ENCODE measurements at regions not wholly inside any gene's neighbourhood (a gene's known extent, or its start where the extent isn't known, plus 50 kb on each side); places are given as distances from the start of the nearest gene placed in this dataset.

DNA sequence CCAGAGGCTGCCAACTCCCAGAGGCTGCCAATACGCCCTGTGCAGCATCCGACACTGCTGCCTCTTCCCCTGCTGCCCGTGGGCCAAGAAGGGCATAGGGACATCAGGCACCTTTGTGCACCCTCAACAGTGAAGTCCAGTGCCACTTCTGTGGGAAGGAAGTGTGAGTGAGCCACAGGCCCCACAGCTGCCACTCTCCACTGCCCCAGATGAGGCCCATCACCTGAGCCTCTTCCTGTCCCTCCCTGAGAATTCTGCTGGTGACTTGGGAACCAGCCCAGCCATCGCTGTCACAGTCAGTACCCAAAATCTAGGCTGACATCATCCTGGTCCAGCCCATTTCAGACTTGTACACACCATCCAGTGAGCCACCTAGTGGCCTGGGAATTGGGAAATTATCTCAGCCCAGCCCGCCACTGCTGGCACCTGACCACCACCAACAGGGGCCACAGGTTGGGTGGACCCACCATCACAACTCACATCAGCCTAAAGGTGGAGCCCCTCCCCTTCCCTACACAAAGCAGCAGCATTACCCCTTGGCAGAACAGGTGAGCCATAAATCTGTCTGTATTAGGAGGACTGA is 733.9 kb upstream of the KLHL1 start:
- TF ChIP-seq POLR2A (IDR thresholded peaks at IDR 0.05; ENCODE audit: low read depth) (no peak), POLR2AphosphoS5 (IDR thresholded peaks at IDR 0.05) (no peak), EP300 (IDR thresholded peaks at IDR 0.05) (no peak)
- TF ChIP-seq, protein P1, sequence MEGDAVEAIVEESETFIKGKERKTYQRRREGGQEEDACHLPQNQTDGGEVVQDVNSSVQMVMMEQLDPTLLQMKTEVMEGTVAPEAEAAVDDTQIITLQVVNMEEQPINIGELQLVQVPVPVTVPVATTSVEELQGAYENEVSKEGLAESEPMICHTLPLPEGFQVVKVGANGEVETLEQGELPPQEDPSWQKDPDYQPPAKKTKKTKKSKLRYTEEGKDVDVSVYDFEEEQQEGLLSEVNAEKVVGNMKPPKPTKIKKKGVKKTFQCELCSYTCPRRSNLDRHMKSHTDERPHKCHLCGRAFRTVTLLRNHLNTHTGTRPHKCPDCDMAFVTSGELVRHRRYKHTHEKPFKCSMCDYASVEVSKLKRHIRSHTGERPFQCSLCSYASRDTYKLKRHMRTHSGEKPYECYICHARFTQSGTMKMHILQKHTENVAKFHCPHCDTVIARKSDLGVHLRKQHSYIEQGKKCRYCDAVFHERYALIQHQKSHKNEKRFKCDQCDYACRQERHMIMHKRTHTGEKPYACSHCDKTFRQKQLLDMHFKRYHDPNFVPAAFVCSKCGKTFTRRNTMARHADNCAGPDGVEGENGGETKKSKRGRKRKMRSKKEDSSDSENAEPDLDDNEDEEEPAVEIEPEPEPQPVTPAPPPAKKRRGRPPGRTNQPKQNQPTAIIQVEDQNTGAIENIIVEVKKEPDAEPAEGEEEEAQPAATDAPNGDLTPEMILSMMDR (IDR thresholded peaks at IDR 0.05), result no peak
- H3K27ac ChIP-seq (replicated peaks in 1 of 4), result no peak overlapping the region
- no peak overlapping the region for H3K4me3 ChIP-seq
- DNase-seq (ENCODE audit: extremely low spot score), result no peak
- WGBS, result 88% methylated on average over 5 of the region's 5 CpGs
- H3K9me3 ChIP-seq, result no peaks in the 10 kb centered on the region
- no peaks in the 10 kb centered on the region for H3K4me1 ChIP-seq
- intact Hi-C loops (cut with DNase I), result no loop called here
- no peaks in the 10 kb centered on the region for H3K36me3 ChIP-seq
- no peaks in the 10 kb centered on the region for H3K27me3 ChIP-seq

DNA sequence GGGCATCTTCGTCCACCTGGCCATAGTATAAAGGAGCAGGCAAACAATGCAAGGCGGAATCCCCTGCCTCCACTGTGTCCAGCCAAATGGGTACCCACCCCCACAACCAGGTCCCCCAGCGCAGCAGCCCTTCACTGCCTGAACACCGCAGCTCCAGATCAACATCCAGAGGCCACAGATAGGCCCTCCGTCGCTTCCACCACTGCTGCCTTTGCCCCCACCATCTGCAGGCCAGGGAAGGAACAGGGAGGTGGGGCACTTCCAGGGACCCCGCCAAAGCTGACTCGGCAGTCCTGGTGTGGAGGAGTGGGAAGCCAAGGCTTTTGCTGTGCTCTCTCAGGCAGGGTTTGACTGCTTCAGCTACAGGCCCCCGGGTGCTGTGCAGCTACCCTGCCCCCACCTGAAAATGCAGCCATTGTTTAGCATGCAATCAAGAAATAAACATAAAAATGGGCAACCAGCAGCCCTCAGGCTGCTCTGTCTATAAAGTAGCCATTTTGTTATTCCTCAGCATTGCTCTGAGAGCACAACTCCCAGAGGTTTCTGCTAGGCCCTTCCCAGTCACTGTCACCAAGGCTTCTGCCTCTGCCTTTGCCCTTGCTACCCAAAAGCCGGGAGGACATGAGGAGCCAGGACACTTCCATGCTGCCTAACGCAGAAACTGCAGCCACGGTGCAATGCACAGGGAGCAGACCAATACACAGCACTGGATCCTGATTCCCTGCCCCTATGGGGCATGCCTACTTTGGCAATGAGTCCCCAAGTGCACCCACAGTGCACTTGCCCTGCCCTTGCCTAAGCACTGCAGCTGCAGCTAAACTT is 733.2 kb upstream of the KLHL1 start:
- no peak overlapping the region for H3K27ac ChIP-seq (replicated peaks in 1 of 4)
- no peaks in the 10 kb centered on the region for H3K4me1 ChIP-seq
- intact Hi-C loops (cut with DNase I), result no loop called here
- H3K27me3 ChIP-seq, result no peaks in the 10 kb centered on the region
- no peak overlapping the region for H3K4me3 ChIP-seq
- 96% methylated on average over 10 of the region's 12 CpGs for WGBS
- TF ChIP-seq POLR2AphosphoS5 (IDR thresholded peaks at IDR 0.05) (no peak), EP300 (IDR thresholded peaks at IDR 0.05) (no peak), POLR2A (IDR thresholded peaks at IDR 0.05; ENCODE audit: low read depth) (no peak)
- TF ChIP-seq, protein P1 (IDR thresholded peaks at IDR 0.05), result no peak
- H3K36me3 ChIP-seq, result no peaks in the 10 kb centered on the region
- DNase-seq (ENCODE audit: extremely low spot score), result no peak
- no peaks in the 10 kb centered on the region for H3K9me3 ChIP-seq

DNA sequence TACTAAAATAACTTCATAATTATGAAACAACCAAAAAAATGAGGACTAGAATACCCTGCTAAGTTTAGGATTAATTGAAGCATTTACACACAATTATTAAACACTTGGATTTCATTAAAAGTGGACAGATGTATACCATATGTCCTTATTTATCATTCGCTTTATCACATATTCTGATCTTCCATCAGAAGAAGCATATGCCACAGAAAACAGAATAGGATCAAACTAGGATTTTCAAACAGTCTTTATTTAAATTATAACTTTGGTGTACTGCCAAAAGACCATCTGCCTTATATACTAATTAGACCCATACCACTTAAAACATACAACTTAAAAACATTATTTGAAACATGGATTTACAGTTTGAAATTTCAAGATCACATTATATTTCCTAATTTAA is 727.1 kb upstream of the KLHL1 start:
- intact Hi-C loops (cut with DNase I), result no loop called here
- DNase-seq (ENCODE audit: extremely low spot score), result no peak
- Histone ChIP-seq H3K27ac (replicated peaks in 1 of 4) (no peak overlapping the region), H3K4me1 (no peaks in the 10 kb centered on the region), H3K36me3 (no peaks in the 10 kb centered on the region), H3K4me3 (no peak overlapping the region), H3K27me3 (no peaks in the 10 kb centered on the region), H3K9me3 (no peaks in the 10 kb centered on the region)
- TF ChIP-seq, protein P1 (IDR thresholded peaks at IDR 0.05), result no peak
- TF ChIP-seq POLR2AphosphoS5 (IDR thresholded peaks at IDR 0.05) (no peak), POLR2A (IDR thresholded peaks at IDR 0.05; ENCODE audit: low read depth) (no peak), EP300 (IDR thresholded peaks at IDR 0.05) (no peak)
- 89% methylated on average over 1 of the region's 1 CpG for WGBS

DNA sequence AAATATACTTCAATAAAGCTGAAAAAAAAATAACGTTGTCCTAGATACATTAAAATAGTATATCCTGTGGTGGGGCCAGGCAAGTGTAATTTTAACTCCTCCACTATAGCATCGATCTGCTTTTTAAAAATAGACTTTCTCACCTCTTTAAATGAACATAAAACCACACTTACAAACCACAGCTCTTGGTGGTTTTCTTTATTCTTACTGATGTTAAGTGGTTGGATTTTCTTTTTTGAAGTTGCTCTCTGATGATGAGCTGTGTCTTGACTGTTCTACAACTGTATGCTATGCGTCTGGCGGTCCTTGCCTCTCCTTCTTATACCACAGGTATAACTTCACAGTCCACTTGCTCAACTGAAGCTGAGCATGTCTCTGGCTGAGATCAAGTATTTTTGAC is 721.5 kb upstream of the KLHL1 start:
- 70% methylated on average over 4 of the region's 4 CpGs for WGBS
- Histone ChIP-seq H3K27me3 (no peaks in the 10 kb centered on the region), H3K36me3 (no peaks in the 10 kb centered on the region), H3K27ac (replicated peaks in 1 of 4) (no peak overlapping the region), H3K4me3 (no peak overlapping the region), H3K9me3 (no peaks in the 10 kb centered on the region), H3K4me1 (no peaks in the 10 kb centered on the region)
- no peak for DNase-seq (ENCODE audit: extremely low spot score)
- intact Hi-C loops (cut with DNase I), result no loop called here
- TF ChIP-seq POLR2AphosphoS5 (IDR thresholded peaks at IDR 0.05), result no peak
- TF ChIP-seq EP300 (IDR thresholded peaks at IDR 0.05), result no peak
- TF ChIP-seq, protein P1 (IDR thresholded peaks at IDR 0.05), result no peak
- TF ChIP-seq POLR2A (IDR thresholded peaks at IDR 0.05; ENCODE audit: low read depth), result no peak

Measured in esophagus muscularis mucosa (tissue), 4 donors.